ENCODE measurements at regions not wholly inside any gene's neighbourhood (a gene's known extent, or its start where the extent isn't known, plus 50 kb on each side); places are given as distances from the start of the nearest gene placed in this dataset.

GRCh38 chr19:30117636-30118145 lies 175.7 kb downstream of the URI1 start:
- Histone ChIP-seq H3K9ac (ENCODE audit: low read depth, low read length) (no peak overlapping the region), H3K9me3 (replicated peaks; ENCODE audit: low read length) (no peaks in the 10 kb centered on the region), H3K36me3 (ENCODE audit: insufficient read depth, low read length) (no peaks in the 10 kb centered on the region), H3K27me3 (ENCODE audit: control insufficient read depth, insufficient read depth, low read length) (no peaks in the 10 kb centered on the region), H3K4me3 (ENCODE audit: low read length) (no peak overlapping the region), H3K4me1 (ENCODE audit: control insufficient read depth, insufficient read depth, low read length) (no peaks in the 10 kb centered on the region), H3K4me2 (ENCODE audit: low read length) (no peak overlapping the region)

- H3K4me2 ChIP-seq (ENCODE audit: low read length), result no peak overlapping the region
- no peak overlapping the region for H3K4me3 ChIP-seq (ENCODE audit: low read length)
- H3K27me3 ChIP-seq (ENCODE audit: control insufficient read depth, insufficient read depth, low read length), result no peaks in the 10 kb centered on the region
- no peaks in the 10 kb centered on the region for H3K9me3 ChIP-seq (replicated peaks; ENCODE audit: low read length)
- no peak overlapping the region for H3K9ac ChIP-seq (ENCODE audit: low read depth, low read length)
- no peaks in the 10 kb centered on the region for H3K4me1 ChIP-seq (ENCODE audit: control insufficient read depth, insufficient read depth, low read length)
- H3K36me3 ChIP-seq (ENCODE audit: insufficient read depth, low read length), result no peaks in the 10 kb centered on the region
These were observed 176.2 kb downstream of the URI1 start for GRCh38 chr19:30118221-30118620.

- Histone ChIP-seq H3K4me1 (ENCODE audit: control insufficient read depth, insufficient read depth, low read length) (no peaks in the 10 kb centered on the region), H3K9me3 (replicated peaks; ENCODE audit: low read length) (peaks cover 3% of the 10 kb centered on the region), H3K4me3 (ENCODE audit: low read length) (no peak overlapping the region), H3K36me3 (ENCODE audit: insufficient read depth, low read length) (no peaks in the 10 kb centered on the region), H3K4me2 (ENCODE audit: low read length) (no peak overlapping the region), H3K27me3 (ENCODE audit: control insufficient read depth, insufficient read depth, low read length) (no peaks in the 10 kb centered on the region), H3K9ac (ENCODE audit: low read depth, low read length) (no peak overlapping the region)
These were observed 176.7 kb downstream of the URI1 start for GRCh38 chr19:30118760-30119159.

GRCh38 chr19:30119180-30119908 lies 177.3 kb downstream of the URI1 start:
- Histone ChIP-seq H3K4me3 (ENCODE audit: low read length) (no peak overlapping the region), H3K4me2 (ENCODE audit: low read length) (no peak overlapping the region), H3K27me3 (ENCODE audit: control insufficient read depth, insufficient read depth, low read length) (no peaks in the 10 kb centered on the region), H3K9ac (ENCODE audit: low read depth, low read length) (no peak overlapping the region), H3K4me1 (ENCODE audit: control insufficient read depth, insufficient read depth, low read length) (no peaks in the 10 kb centered on the region), H3K9me3 (replicated peaks; ENCODE audit: low read length) (peaks cover 7% of the 10 kb centered on the region), H3K36me3 (ENCODE audit: insufficient read depth, low read length) (no peaks in the 10 kb centered on the region)

- Histone ChIP-seq H3K4me2 (ENCODE audit: low read length) (no peak overlapping the region), H3K9me3 (replicated peaks; ENCODE audit: low read length) (peaks cover 7% of the 10 kb centered on the region), H3K27me3 (ENCODE audit: control insufficient read depth, insufficient read depth, low read length) (no peaks in the 10 kb centered on the region), H3K4me1 (ENCODE audit: control insufficient read depth, insufficient read depth, low read length) (no peaks in the 10 kb centered on the region), H3K4me3 (ENCODE audit: low read length) (no peak overlapping the region), H3K36me3 (ENCODE audit: insufficient read depth, low read length) (no peaks in the 10 kb centered on the region), H3K9ac (ENCODE audit: low read depth, low read length) (no peak overlapping the region)
These were observed 178.9 kb downstream of the URI1 start for GRCh38 chr19:30120860-30121484.

- Histone ChIP-seq H3K9ac (ENCODE audit: low read depth, low read length) (no peak overlapping the region), H3K4me1 (ENCODE audit: control insufficient read depth, insufficient read depth, low read length) (no peaks in the 10 kb centered on the region), H3K27me3 (ENCODE audit: control insufficient read depth, insufficient read depth, low read length) (no peaks in the 10 kb centered on the region), H3K9me3 (replicated peaks; ENCODE audit: low read length) (peaks cover 7% of the 10 kb centered on the region), H3K4me2 (ENCODE audit: low read length) (no peak overlapping the region), H3K36me3 (ENCODE audit: insufficient read depth, low read length) (no peaks in the 10 kb centered on the region), H3K4me3 (ENCODE audit: low read length) (no peak overlapping the region)
These were observed 180.4 kb downstream of the URI1 start for GRCh38 chr19:30122431-30122830.

- Histone ChIP-seq H3K36me3 (ENCODE audit: insufficient read depth, low read length) (no peaks in the 10 kb centered on the region), H3K4me1 (ENCODE audit: control insufficient read depth, insufficient read depth, low read length) (no peaks in the 10 kb centered on the region), H3K27me3 (ENCODE audit: control insufficient read depth, insufficient read depth, low read length) (no peaks in the 10 kb centered on the region), H3K9ac (ENCODE audit: low read depth, low read length) (no peak overlapping the region), H3K9me3 (replicated peaks; ENCODE audit: low read length) (peaks cover 7% of the 10 kb centered on the region), H3K4me2 (ENCODE audit: low read length) (no peak overlapping the region), H3K4me3 (ENCODE audit: low read length) (no peak overlapping the region)
These were observed 181.1 kb downstream of the URI1 start for GRCh38 chr19:30123119-30123518.

GRCh38 chr19:30123611-30124010 lies 181.6 kb downstream of the URI1 start:
- no peak overlapping the region for H3K4me3 ChIP-seq (ENCODE audit: low read length)
- no peak overlapping the region for H3K9ac ChIP-seq (ENCODE audit: low read depth, low read length)
- H3K27me3 ChIP-seq (ENCODE audit: control insufficient read depth, insufficient read depth, low read length), result no peaks in the 10 kb centered on the region
- H3K36me3 ChIP-seq (ENCODE audit: insufficient read depth, low read length), result no peaks in the 10 kb centered on the region
- peaks cover 7% of the 10 kb centered on the region for H3K9me3 ChIP-seq (replicated peaks; ENCODE audit: low read length)
- H3K4me1 ChIP-seq (ENCODE audit: control insufficient read depth, insufficient read depth, low read length), result no peaks in the 10 kb centered on the region
- H3K4me2 ChIP-seq (ENCODE audit: low read length), result no peak overlapping the region

GRCh38 chr19:30128211-30128610 lies 186.2 kb downstream of the URI1 start:
- H3K4me3 ChIP-seq (ENCODE audit: low read length), result no peak overlapping the region
- H3K9me3 ChIP-seq (replicated peaks; ENCODE audit: low read length), result peaks cover 10% of the 10 kb centered on the region
- H3K4me1 ChIP-seq (ENCODE audit: control insufficient read depth, insufficient read depth, low read length), result no peaks in the 10 kb centered on the region
- H3K9ac ChIP-seq (ENCODE audit: low read depth, low read length), result no peak overlapping the region
- H3K36me3 ChIP-seq (ENCODE audit: insufficient read depth, low read length), result no peaks in the 10 kb centered on the region
- no peak overlapping the region for H3K4me2 ChIP-seq (ENCODE audit: low read length)
- no peaks in the 10 kb centered on the region for H3K27me3 ChIP-seq (ENCODE audit: control insufficient read depth, insufficient read depth, low read length)

- no peak overlapping the region for H3K4me3 ChIP-seq (ENCODE audit: low read length)
- no peaks in the 10 kb centered on the region for H3K36me3 ChIP-seq (ENCODE audit: insufficient read depth, low read length)
- H3K9me3 ChIP-seq (replicated peaks; ENCODE audit: low read length), result peaks cover 2% of the 10 kb centered on the region
- H3K4me1 ChIP-seq (ENCODE audit: control insufficient read depth, insufficient read depth, low read length), result no peaks in the 10 kb centered on the region
- no peak overlapping the region for H3K9ac ChIP-seq (ENCODE audit: low read depth, low read length)
- no peak overlapping the region for H3K4me2 ChIP-seq (ENCODE audit: low read length)
- no peaks in the 10 kb centered on the region for H3K27me3 ChIP-seq (ENCODE audit: control insufficient read depth, insufficient read depth, low read length)
These were observed 188.5 kb downstream of the URI1 start for GRCh38 chr19:30130356-30131122.

- no peaks in the 10 kb centered on the region for H3K27me3 ChIP-seq (ENCODE audit: control insufficient read depth, insufficient read depth, low read length)
- H3K4me3 ChIP-seq (ENCODE audit: low read length), result no peak overlapping the region
- H3K4me1 ChIP-seq (ENCODE audit: control insufficient read depth, insufficient read depth, low read length), result no peaks in the 10 kb centered on the region
- no peak overlapping the region for H3K9ac ChIP-seq (ENCODE audit: low read depth, low read length)
- peaks cover 2% of the 10 kb centered on the region for H3K9me3 ChIP-seq (replicated peaks; ENCODE audit: low read length)
- H3K36me3 ChIP-seq (ENCODE audit: insufficient read depth, low read length), result no peaks in the 10 kb centered on the region
- no peak overlapping the region for H3K4me2 ChIP-seq (ENCODE audit: low read length)
These were observed 189.2 kb downstream of the URI1 start for GRCh38 chr19:30131246-30131645.
